PFSK-1 (cell line): ENCODE measurements at regions not wholly inside any gene's neighbourhood (a gene's known extent, or its start where the extent isn't known, plus 50 kb on each side); places are given as distances from the start of the nearest gene placed in this dataset.

Source experiments
- FOXP2 ChIP-seq: optimal IDR thresholded peaks from 2 replicates; pipeline ENCODE3; 2011; ENCODE audit warnings: borderline replicate concordance, control low read depth, inconsistent platforms; ENCODE audit not compliant: insufficient read depth; ENCODE audit errors: extremely low read length, extremely low read depth
- POLR2AphosphoS5 ChIP-seq: IDR thresholded peaks from 2 replicates; pipeline ENCODE4 v1.6.1; 2012; ENCODE audit warnings: low read depth, mild to moderate bottlenecking, control low read depth, low read length, moderate library complexity
- SIN3A ChIP-seq: IDR thresholded peaks from 2 replicates; pipeline ENCODE4 v1.6.1; 2012; ENCODE audit warnings: mild to moderate bottlenecking, low read length, moderate library complexity, borderline replicate concordance; ENCODE audit not compliant: insufficient read depth
- TAF1 ChIP-seq: IDR thresholded peaks from 2 replicates; pipeline ENCODE4 v1.6.1; 2012; ENCODE audit warnings: low read length, control low read depth, borderline replicate concordance; ENCODE audit not compliant: insufficient read depth
- TF ChIP-seq, protein P1 (sequence below), 2 experiments: IDR thresholded peaks; 2 replicates each; pipeline versions ENCODE4 v1.6.1 to v1.8.0; 2011 to 2012; ENCODE audit warnings: low read depth in 2 of 2, low read length in 2 of 2, control low read depth in 1 of 2, inconsistent platforms in 1 of 2, mild to moderate bottlenecking in 1 of 2, moderate library complexity in 1 of 2; ENCODE audit not compliant: insufficient read depth in 1 of 2

- TF ChIP-seq, protein P1, sequence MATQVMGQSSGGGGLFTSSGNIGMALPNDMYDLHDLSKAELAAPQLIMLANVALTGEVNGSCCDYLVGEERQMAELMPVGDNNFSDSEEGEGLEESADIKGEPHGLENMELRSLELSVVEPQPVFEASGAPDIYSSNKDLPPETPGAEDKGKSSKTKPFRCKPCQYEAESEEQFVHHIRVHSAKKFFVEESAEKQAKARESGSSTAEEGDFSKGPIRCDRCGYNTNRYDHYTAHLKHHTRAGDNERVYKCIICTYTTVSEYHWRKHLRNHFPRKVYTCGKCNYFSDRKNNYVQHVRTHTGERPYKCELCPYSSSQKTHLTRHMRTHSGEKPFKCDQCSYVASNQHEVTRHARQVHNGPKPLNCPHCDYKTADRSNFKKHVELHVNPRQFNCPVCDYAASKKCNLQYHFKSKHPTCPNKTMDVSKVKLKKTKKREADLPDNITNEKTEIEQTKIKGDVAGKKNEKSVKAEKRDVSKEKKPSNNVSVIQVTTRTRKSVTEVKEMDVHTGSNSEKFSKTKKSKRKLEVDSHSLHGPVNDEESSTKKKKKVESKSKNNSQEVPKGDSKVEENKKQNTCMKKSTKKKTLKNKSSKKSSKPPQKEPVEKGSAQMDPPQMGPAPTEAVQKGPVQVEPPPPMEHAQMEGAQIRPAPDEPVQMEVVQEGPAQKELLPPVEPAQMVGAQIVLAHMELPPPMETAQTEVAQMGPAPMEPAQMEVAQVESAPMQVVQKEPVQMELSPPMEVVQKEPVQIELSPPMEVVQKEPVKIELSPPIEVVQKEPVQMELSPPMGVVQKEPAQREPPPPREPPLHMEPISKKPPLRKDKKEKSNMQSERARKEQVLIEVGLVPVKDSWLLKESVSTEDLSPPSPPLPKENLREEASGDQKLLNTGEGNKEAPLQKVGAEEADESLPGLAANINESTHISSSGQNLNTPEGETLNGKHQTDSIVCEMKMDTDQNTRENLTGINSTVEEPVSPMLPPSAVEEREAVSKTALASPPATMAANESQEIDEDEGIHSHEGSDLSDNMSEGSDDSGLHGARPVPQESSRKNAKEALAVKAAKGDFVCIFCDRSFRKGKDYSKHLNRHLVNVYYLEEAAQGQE (IDR thresholded peaks at IDR 0.05; ENCODE audit: insufficient read depth in 1 of 2, low read depth in 2 of 2, low read length in 2 of 2) = no peak
- no peak for TF ChIP-seq FOXP2
- no peak for TF ChIP-seq SIN3A
- TF ChIP-seq POLR2AphosphoS5 = no peak
- no peak for TF ChIP-seq TAF1
Observed at GRCh38 chr20:12371990-12372389, 454.3 kb downstream of the BTBD3 start.

DNA sequence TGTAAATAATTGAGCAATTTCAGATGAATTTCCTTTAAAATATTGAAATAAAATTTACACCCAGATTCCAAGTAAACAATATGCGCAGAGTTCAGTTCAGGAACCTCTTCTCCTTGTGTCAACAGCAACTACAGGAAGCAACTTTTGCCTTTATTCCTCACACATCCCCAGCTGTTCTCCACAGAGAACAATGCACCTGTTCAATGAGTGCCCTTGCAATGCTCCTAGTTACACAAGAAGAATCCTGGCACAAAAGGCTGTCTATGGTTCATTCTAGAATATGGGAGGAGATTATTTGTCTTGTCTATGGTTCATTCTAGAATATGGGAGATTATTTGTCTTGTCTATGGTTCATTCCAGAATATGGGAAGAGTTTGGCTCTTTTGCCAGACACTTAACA, 454.9 kb downstream of the BTBD3 start:
- TF ChIP-seq FOXP2 = no peak
- no peak for TF ChIP-seq POLR2AphosphoS5
- TF ChIP-seq TAF1 = no peak
- no peak for TF ChIP-seq SIN3A
- TF ChIP-seq, protein P1 (IDR thresholded peaks at IDR 0.05; ENCODE audit: insufficient read depth in 1 of 2, low read depth in 2 of 2, low read length in 2 of 2) = no peak

DNA sequence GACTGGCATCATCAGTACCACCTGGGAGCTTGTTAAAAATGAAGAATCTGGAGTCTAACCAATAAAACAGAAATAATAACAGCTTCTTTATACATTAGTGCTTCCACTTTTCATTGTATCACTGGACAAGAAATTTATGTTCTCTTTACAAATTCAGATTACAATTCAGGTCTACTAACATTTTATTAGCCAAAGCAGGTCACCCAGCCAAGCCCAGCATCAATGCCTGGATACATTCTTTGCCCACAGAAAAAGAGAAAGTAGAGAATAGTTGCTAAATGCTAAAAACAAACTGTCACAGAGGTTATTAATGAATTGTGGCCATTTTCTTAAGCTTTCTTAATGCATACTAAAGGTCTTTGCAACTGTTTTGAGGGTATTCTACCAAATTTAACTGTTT, 458.3 kb downstream of the BTBD3 start:
- TF ChIP-seq FOXP2 = no peak
- no peak for TF ChIP-seq SIN3A
- TF ChIP-seq, protein P1 (IDR thresholded peaks at IDR 0.05; ENCODE audit: insufficient read depth in 1 of 2, low read depth in 2 of 2, low read length in 2 of 2) = no peak
- no peak for TF ChIP-seq TAF1
- no peak for TF ChIP-seq POLR2AphosphoS5

DNA sequence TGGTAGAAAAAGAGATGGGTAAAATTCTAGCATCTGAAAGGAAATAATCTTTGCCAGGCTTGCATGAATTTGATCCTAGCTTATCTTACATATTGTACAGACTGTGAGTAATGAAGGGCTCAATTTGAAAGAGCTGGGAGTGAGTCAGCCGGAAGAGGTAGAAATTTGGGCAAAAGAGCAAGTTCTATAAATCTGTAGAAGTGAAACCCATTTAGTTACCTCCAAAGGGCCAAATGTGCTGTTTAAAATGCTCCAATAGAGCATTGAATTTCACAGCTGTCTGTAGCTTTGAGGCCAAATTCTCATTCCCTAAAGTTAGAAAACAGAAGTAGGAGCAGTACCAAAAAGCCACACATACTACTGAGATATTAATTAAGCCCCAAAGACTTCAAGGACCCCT, 466.1 kb downstream of the BTBD3 start:
- TF ChIP-seq, protein P1 (IDR thresholded peaks at IDR 0.05; ENCODE audit: insufficient read depth in 1 of 2, low read depth in 2 of 2, low read length in 2 of 2) = no peak
- no peak for TF ChIP-seq POLR2AphosphoS5
- no peak for TF ChIP-seq TAF1
- no peak for TF ChIP-seq FOXP2
- TF ChIP-seq SIN3A = no peak

DNA sequence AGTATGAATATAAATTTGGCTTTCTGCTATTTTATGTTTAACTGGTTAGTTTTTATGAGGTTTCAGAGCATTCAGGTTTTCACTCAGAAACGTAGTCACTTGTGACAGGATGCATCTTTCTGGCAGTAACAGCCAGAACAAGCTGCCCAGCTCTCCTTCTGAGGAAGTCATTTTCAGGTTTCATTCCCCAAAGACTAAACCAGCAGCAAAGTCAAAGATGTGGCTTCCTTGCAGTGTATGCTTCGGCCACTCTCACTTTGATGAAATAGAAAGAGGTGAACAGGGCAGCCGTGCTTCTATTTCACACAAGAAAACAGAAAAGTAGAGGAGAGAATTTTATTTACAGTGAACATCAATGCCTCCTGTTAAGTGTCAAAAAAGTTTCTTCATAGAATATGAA, 469.1 kb downstream of the BTBD3 start:
- TF ChIP-seq, protein P1 (IDR thresholded peaks at IDR 0.05; ENCODE audit: insufficient read depth in 1 of 2, low read depth in 2 of 2, low read length in 2 of 2) = no peak
- no peak for TF ChIP-seq TAF1
- TF ChIP-seq POLR2AphosphoS5 = no peak
- no peak for TF ChIP-seq FOXP2
- TF ChIP-seq SIN3A = no peak
